ENCODE measurements at regions not wholly inside any gene's neighbourhood (a gene's known extent, or its start where the extent isn't known, plus 50 kb on each side); places are given as distances from the start of the nearest gene placed in this dataset.

- TF ChIP-seq GATA2 (IDR thresholded peaks at IDR 0.05; ENCODE audit: low read depth, low read length) (no peak), GATA3 (IDR thresholded peaks at IDR 0.05; ENCODE audit: low read depth, low read length) (no peak)
These were observed 113.0 kb upstream of the ZNF648 start for GRCh38 chr1:182174513-182174855.
